NCI-H1417 treated with DMSO at 0.1 percent for 48 hours (cell line): ENCODE measurements at regions not wholly inside any gene's neighbourhood (a gene's known extent, or its start where the extent isn't known, plus 50 kb on each side); places are given as distances from the start of the nearest gene placed in this dataset.
"Not testable (repeated sequence)": the region's sequence is repeated elsewhere in the genome, so short reads cannot be mapped to it uniquely, and the experiment has no call there.

Source experiments
- DNase-seq: peaks from one replicate; lab custom pipeline; 2025; lab: John Stamatoyannopoulos, UW

- DNase-seq: no peak
These were observed 102.2 kb upstream of the CDC14C start for GRCh38 chr7:48822138-48822537.

- no peak for DNase-seq
These were observed 92.0 kb upstream of the CDC14C start for GRCh38 chr7:48832303-48832845.

GRCh38 chr7:48837266-48837665, 87.1 kb upstream of the CDC14C start:
- no peak for DNase-seq

- no peak for DNase-seq
These were observed 85.2 kb upstream of the CDC14C start for GRCh38 chr7:48839108-48839507.

- DNase-seq: no peak
These were observed 82.6 kb upstream of the CDC14C start for GRCh38 chr7:48841739-48842138.

GRCh38 chr7:48847917-48848316, 76.4 kb upstream of the CDC14C start:
- no peak for DNase-seq

- not testable (repeated sequence) for DNase-seq
These were observed 63.9 kb upstream of the CDC14C start for GRCh38 chr7:48860447-48860846.

GRCh38 chr7:48868916-48869315, 55.4 kb upstream of the CDC14C start:
- DNase-seq: no peak

- no peak for DNase-seq
These were observed 51.8 kb upstream of the CDC14C start for GRCh38 chr7:48872548-48872947.
